Testis (tissue), 2 donors: ENCODE measurements at regions not wholly inside any gene's neighbourhood (a gene's known extent, or its start where the extent isn't known, plus 50 kb on each side); places are given as distances from the start of the nearest gene placed in this dataset.

Experiments used
- CTCF ChIP-seq, 3 experiments: fragments of 450-650 bp in 2 of 3; fragments of 200-600 bp in 1 of 3; sonication (generic) in 1 of 3; IDR thresholded peaks; one replicate each; pipeline ENCODE4 v1.5.1; 2016 to 2019; ENCODE audit warnings: antibody characterized with exemption in 3 of 3, mild to moderate bottlenecking in 2 of 3, moderate library complexity in 1 of 3
- POLR2A ChIP-seq: fragments of 450-650 bp; IDR thresholded peaks from one replicate; pipeline ENCODE4 v1.6.1; 2017; ENCODE audit warnings: antibody characterized with exemption, mild to moderate bottlenecking, moderate library complexity

DNA sequence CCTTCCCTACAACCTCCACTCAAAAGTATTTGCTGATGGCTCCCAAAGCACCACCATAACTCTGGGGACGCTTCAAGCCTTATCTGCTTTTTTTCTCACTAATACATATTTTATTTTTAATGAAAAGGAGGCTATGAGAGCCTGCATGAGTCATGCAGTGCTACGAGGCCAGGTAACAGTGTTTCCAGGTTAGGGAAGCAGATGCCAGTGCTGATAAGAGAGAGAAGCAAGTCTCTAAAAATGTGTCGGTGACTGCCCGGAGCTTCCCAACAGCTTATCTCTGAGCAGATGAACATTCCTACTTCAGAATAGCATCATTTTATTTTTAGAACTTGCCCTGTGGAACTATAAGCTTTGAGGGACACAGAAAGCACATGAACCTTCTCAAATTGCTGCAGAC lies 931.5 kb downstream of the CCSER2 start:
- TF ChIP-seq POLR2A (no peak), CTCF (IDR thresholded peaks at IDR 0.05) (no peak)
